DND-41 (cell line): ENCODE measurements at regions not wholly inside any gene's neighbourhood (a gene's known extent, or its start where the extent isn't known, plus 50 kb on each side); places are given as distances from the start of the nearest gene placed in this dataset.
A peak's percentile ranks its signal among the peaks of the same experiment; 100 is the strongest.

Experiments used
- ATAC-seq: fragments of 200-7000 bp; cut with Tn5 transposase; 3 replicates; pipeline ENCODE4 v1.9.1; 2021; ENCODE audit warnings: low read depth; ENCODE audit not compliant: insufficient read depth
- DNase-seq: peaks from one replicate; pipeline ENCODE4 v3.0.0-alpha.2; 2020
- H2AFZ ChIP-seq: 2 replicates; pipeline ENCODE4 v1.6.0; 2012; ENCODE audit warnings: low read depth, low read length
- H3K27ac ChIP-seq: 2 replicates; pipeline ENCODE4 v1.5.1; 2012; ENCODE audit warnings: low read length, inconsistent platforms
- H3K27me3 ChIP-seq: fragments of 200-600 bp; sonication (generic); 2 replicates; pipeline ENCODE4 v1.6.0; 2012; ENCODE audit warnings: low read length, mild to moderate bottlenecking, inconsistent platforms; ENCODE audit not compliant: insufficient read depth, poor library complexity
- H3K36me3 ChIP-seq: 2 replicates; pipeline ENCODE4 v1.5.1; 2012; ENCODE audit warnings: low read length, inconsistent platforms; ENCODE audit not compliant: insufficient read depth
- H3K4me1 ChIP-seq: 2 replicates; pipeline ENCODE4 v1.5.1; 2012; ENCODE audit warnings: mild to moderate bottlenecking, low read length; ENCODE audit not compliant: insufficient read depth
- H3K4me2 ChIP-seq: 2 replicates; pipeline ENCODE4 v1.6.0; 2012; ENCODE audit warnings: mild to moderate bottlenecking, moderate library complexity, low read length, inconsistent platforms; ENCODE audit not compliant: insufficient read depth
- H3K4me3 ChIP-seq, 2 experiments: fragments of 200-600 bp in 1 of 2; shearing (Covaris generic) in 1 of 2; 2 replicates each; pipeline ENCODE4 v1.5.1; 2012 to 2016; ENCODE audit warnings: inconsistent platforms in 2 of 2, low read length in 2 of 2, mild to moderate bottlenecking in 2 of 2, low read depth in 1 of 2, moderate library complexity in 1 of 2
- H3K79me2 ChIP-seq: 2 replicates; pipeline ENCODE4 v1.6.0; 2012; ENCODE audit warnings: low read length, inconsistent platforms; ENCODE audit not compliant: insufficient read depth
- H3K9ac ChIP-seq: 2 replicates; pipeline ENCODE4 v1.6.0; 2012; ENCODE audit warnings: low read depth, mild to moderate bottlenecking, inconsistent platforms, low read length, moderate library complexity
- H3K9me3 ChIP-seq: 2 replicates; pipeline ENCODE4 v1.5.1; 2012; ENCODE audit warnings: low read length, moderate library complexity, mild to moderate bottlenecking, inconsistent platforms; ENCODE audit not compliant: insufficient read depth, severe bottlenecking
- H4K20me1 ChIP-seq: 2 replicates; pipeline ENCODE4 v1.6.0; 2012; ENCODE audit warnings: low read length; ENCODE audit not compliant: insufficient read depth
- CTCF ChIP-seq: IDR thresholded peaks from 2 replicates; pipeline ENCODE4 v1.5.1; 2012; ENCODE audit warnings: borderline replicate concordance, low read length, moderate library complexity, mild to moderate bottlenecking; ENCODE audit not compliant: poor library complexity, severe bottlenecking; ENCODE audit errors: extremely low read depth
- EZH2 ChIP-seq: IDR thresholded peaks from 3 replicates; pipeline ENCODE4 v1.6.1; 2012; ENCODE audit warnings: borderline replicate concordance, low read depth, mild to moderate bottlenecking, moderate library complexity, low read length, inconsistent platforms; ENCODE audit not compliant: severe bottlenecking

- peaks cover 15% of the 10 kb centered on the region for H3K9me3 ChIP-seq
- H3K4me3 ChIP-seq: no peak overlapping the region
- no peak overlapping the region for H3K9ac ChIP-seq
- H3K79me2 ChIP-seq: no peaks in the 10 kb centered on the region
- DNase-seq: no peak
- no peaks in the 10 kb centered on the region for H3K27me3 ChIP-seq
- H3K36me3 ChIP-seq: no peaks in the 10 kb centered on the region
- H3K27ac ChIP-seq: no peak overlapping the region
- no peak overlapping the region for H3K4me2 ChIP-seq
- H3K4me1 ChIP-seq: 0 out of 2 replicates have a peak, but pooled peaks cover 3% of the 10 kb centered on the region
- TF ChIP-seq CTCF (no peak), EZH2 (no peak)
- no peaks in the 10 kb centered on the region for H4K20me1 ChIP-seq
- H2AFZ ChIP-seq: no peak overlapping the region
- no peak for ATAC-seq
Measured at GRCh38 chr13:83452292-83452950, 429.9 kb downstream of the SLITRK1 start.

- TF ChIP-seq CTCF (no peak), EZH2 (no peak)
- Histone ChIP-seq H3K9me3 (peaks cover 15% of the 10 kb centered on the region), H3K27me3 (no peaks in the 10 kb centered on the region), H3K9ac (no peak overlapping the region), H4K20me1 (no peaks in the 10 kb centered on the region), H3K4me1 (0 out of 2 replicates have a peak, but pooled peaks cover 3% of the 10 kb centered on the region), H3K36me3 (no peaks in the 10 kb centered on the region), H2AFZ (no peak overlapping the region), H3K4me2 (no peak overlapping the region), H3K27ac (no peak overlapping the region), H3K79me2 (no peaks in the 10 kb centered on the region), H3K4me3 (no peak overlapping the region)
- DNase-seq (no peak), ATAC-seq (no peak)
Measured at GRCh38 chr13:83450591-83450990, 431.7 kb downstream of the SLITRK1 start.

DNA sequence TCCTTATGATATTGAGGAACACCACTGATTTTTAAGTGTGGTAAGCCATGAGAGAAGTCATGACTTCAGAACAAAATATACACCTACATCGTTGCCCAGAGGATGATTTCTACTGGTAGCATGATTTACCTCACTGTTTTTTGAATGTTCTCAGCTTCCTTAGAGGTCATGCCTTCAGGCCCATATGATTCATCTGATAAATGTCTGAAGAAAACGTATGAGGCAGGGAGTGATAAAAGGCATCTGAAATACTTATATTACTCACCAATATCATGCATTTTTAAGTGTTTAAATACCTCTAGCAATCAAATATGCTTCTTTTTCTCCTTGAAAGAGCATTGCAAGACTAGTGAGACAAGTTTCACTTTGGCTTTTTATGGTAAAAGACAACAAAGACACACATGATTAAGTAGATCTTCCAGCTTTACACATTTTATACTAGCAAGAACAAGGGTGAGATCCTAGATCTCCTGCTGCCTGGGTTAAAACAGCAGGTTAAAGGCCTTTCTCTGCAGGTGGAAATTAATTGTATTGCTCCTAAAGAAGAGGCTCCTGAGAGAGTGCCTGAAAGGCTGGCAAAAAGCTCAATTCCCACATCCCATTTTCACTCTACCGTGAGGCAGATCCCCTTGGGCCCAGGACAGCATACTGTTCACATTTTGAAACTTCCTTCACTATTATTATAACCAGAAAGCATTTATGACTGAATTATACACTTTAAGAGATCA lies 432.4 kb downstream of the SLITRK1 start:
- no peak for DNase-seq
- H3K36me3 ChIP-seq: no peaks in the 10 kb centered on the region
- H3K27me3 ChIP-seq: no peaks in the 10 kb centered on the region
- H3K27ac ChIP-seq: no peak overlapping the region
- TF ChIP-seq CTCF (no peak), EZH2 (no peak)
- peak overlapping the region; percentile 67 for H2AFZ ChIP-seq
- H3K9me3 ChIP-seq: peaks cover 15% of the 10 kb centered on the region
- no peaks in the 10 kb centered on the region for H4K20me1 ChIP-seq
- no peaks in the 10 kb centered on the region for H3K79me2 ChIP-seq
- H3K4me1 ChIP-seq: 0 out of 2 replicates have a peak, but pooled peaks cover 3% of the 10 kb centered on the region
- H3K4me3 ChIP-seq: no peak overlapping the region
- no peak overlapping the region for H3K9ac ChIP-seq
- ATAC-seq: no peak
- no peak overlapping the region for H3K4me2 ChIP-seq
